Medulla oblongata (tissue), 1 donor: ENCODE measurements at regions not wholly inside any gene's neighbourhood (a gene's known extent, or its start where the extent isn't known, plus 50 kb on each side); places are given as distances from the start of the nearest gene placed in this dataset.

Experiments used
- DNase-seq: peaks from one replicate; pipeline ENCODE4 v3.0.0-alpha.2; 2015; ENCODE audit errors: extremely low spot score

DNA sequence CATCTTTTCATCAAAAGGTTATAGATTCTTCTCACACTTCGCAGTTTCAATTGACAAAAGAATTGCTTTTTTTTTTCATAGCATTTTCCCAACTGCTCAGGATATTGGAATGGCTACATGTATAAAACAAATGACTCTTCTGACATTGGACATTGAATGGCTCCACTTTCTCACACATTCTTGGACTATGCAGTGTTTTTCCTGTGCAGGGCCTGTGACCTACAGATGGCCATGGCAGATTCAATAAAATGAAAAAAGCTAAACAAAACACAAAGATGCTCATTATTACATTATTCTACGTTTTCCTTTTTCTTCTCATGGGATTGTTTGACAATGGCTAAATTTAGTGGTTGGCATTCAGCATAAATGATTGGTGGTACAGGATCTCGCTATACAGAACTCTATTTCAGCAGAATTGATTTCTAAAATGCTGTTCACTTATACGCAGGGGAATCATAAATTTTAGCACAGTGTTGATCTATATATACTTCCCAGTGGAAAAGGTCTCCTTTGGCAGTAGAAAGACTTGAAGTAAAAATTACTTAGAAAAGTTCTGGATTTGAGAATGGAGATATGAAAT, 115.6 kb upstream of the ADAMTS5 start:
- DNase-seq, result no peak

GRCh38 chr21:27079636-27080240, 112.8 kb upstream of the ADAMTS5 start:
- no peak for DNase-seq

DNA sequence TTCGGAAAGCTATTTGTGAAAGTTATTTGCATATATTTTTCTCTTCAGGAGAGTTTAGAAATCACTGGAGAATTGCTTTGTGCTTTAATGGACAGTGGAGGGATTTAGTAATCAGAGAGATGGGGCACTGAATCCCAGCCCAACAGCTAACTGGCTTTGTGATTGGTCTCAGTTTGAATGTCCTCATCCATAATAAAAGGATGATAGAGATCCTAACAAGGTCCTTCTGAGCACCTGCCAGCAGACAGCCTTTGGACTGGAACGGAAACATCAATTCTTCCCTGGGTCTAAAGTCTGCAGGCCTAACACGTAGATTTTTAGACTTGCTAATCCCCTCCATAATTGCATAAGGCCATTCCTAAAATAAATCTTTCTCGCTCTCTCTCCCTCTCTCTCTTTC, 112.0 kb upstream of the ADAMTS5 start:
- DNase-seq, result no peak

DNA sequence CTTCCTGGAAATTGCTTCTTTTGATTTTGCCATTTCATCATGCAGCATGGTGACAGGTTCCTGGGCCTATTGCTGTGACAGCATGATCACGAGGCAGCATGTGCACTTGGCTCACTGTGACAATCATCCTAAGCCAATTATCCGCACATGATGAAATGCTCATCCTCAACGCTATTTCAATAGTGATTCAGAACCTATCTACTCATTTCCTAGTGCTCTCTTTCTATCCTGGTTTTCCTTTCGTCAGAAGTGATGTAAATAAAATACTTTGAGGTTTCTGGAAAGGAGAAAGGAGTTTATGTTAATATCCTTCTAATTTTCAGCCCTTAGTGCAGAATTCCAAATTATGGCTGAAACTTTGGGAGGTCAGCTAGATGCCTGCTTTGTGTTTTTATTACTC, 110.6 kb upstream of the ADAMTS5 start:
- DNase-seq, result no peak

GRCh38 chr21:27076025-27076424, 109.1 kb upstream of the ADAMTS5 start:
- DNase-seq, result no peak

DNA sequence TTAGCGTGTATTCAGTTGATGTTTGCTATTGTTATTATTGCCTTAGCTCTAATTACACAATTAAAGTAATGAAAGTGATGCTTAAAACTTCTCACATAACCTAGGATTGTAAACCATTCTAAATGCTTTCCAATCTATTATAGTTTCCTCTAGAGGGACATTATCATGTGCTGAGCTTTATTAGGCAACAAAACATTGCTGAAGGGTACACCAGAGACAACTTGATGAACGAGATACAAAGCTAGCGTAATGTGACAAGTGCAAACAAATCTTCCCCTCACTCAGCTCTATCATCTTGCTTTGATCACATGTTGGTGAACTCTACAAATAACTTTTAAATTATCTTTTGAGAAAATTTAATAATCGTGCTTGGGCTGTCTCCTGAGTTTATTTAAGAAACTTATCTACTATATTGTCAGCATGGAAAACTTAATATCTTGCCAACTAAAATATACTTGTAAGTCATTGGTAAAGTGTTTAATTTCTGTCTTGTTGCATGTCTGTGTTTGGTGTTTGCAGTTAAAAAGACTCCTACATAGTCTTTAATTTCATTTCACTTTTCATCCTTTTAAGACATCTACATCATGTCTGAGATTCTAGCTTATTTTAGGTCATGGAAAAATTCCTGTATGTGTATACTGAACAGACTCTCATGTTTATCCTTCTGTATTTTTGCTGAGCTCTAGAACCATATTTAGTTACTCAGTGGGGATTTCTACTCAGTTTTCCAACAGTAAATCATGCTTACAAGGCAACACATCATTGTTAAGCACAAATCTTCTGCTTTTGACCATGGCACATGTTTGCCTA, 104.2 kb upstream of the ADAMTS5 start:
- no peak for DNase-seq

- no peak for DNase-seq
Observed at GRCh38 chr21:27068811-27069210, 101.9 kb upstream of the ADAMTS5 start.

GRCh38 chr21:27067226-27067625, 100.3 kb upstream of the ADAMTS5 start:
- DNase-seq, result no peak

GRCh38 chr21:27062443-27062842, 95.6 kb upstream of the ADAMTS5 start:
- no peak for DNase-seq

- DNase-seq, result no peak
Observed at GRCh38 chr21:27061770-27062169, 94.9 kb upstream of the ADAMTS5 start.

DNA sequence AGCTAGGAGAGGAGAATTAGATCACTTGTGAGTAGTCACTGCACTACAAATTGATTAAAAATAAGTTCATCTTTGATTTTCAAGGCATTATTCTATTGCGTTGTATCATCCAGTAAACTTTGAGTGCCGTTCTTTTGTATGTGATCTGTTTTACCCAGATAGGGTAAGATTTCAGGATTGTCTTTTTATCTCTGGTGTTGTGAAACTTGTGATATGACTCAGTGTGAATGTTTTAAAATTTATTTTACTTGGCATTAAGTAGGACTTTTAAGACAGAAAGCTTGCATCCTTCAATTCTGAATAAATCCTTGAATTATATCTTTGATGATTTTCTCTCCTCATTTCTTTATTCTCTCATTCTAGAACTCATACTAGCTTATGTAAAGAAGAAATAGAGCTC, 93.3 kb upstream of the ADAMTS5 start:
- DNase-seq, result no peak

- no peak for DNase-seq
Observed at GRCh38 chr21:27058673-27059605, 92.1 kb upstream of the ADAMTS5 start.

DNA sequence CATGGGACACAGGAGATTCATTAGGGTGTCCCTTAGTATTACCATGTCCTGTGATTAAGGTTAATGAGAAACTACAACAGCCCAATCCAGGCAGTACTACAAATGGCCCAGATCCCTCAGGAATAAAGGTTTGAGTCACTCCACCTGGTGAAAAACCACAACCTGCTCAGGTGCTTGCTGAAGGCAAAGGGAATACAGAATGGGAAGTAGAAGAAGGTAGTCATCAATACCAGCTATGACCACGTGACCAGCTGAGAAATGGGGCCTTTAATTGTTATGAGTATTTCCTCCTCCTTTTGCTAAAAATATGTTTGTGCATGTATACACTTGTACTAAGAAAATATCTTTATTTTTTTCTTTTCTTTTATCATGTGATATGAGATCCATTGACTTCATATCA, 91.1 kb upstream of the ADAMTS5 start:
- DNase-seq, result no peak

DNA sequence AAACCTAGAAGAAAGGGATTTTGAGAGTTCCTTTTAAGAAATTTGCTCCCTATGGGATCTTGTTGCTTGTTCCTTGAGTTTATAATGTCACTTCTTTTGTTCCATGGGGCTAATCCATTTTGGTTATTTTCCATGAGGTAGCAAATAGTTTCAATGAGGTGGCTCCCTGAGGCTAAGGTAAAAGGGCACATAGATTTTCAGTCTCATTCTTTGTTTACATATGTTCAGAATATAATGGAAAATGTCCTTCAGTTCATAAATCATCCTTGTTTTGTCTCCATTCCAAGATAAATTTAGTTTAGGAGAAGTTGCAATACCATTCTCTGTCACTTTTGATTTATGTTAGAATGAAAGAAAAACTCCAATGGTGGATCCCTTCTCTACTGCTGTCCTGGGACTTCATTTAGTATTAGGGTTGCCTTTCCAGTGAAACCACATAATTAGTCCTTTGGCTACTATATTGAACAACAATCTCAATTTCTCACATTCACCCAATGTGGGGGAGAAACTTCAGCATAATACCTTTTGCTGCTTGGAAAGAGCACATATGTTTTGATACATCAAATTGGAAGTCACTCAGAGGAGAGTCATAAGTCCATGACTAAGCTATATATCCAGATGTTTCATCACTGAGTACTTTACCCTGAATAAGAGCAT, 80.9 kb upstream of the ADAMTS5 start:
- no peak for DNase-seq

GRCh38 chr21:27047283-27047657, 80.4 kb upstream of the ADAMTS5 start:
- DNase-seq, result no peak

GRCh38 chr21:27045281-27045985, 78.5 kb upstream of the ADAMTS5 start:
- no peak for DNase-seq

- no peak for DNase-seq
Observed at GRCh38 chr21:27043377-27043776, 76.5 kb upstream of the ADAMTS5 start.

DNA sequence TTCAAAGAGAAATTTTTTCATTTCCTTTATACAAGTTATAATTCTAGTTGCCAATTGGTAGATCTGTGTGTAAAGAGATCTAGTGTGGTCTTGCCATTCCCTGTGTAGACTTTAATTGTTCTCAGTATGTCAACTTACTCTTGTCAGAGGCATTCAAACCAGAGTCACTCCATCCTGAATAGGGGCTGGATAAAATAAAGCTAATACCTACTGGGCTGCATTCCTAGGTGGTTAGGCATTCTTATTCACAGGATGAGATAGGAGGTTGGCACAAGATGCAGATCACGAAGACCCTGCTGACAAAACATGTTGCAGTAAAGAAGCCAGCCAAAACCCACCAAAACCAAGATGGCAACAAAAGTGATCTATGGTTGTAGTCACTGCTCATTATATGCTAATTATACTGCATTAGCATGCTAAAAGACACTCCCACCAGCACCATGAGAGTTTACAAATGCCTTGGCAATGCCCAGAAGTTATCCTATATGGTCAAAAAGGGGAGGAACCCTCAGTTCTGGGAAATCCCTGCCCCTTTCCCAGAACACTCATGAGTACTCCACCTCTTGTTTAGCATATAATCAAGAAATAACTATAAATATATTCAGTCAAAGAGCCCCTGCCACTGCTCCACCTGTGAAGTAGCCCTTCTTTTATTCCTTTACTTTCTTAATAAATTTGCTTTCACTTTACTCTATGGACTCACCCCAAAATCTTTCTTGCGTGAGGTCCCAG, 74.0 kb upstream of the ADAMTS5 start:
- no peak for DNase-seq

DNA sequence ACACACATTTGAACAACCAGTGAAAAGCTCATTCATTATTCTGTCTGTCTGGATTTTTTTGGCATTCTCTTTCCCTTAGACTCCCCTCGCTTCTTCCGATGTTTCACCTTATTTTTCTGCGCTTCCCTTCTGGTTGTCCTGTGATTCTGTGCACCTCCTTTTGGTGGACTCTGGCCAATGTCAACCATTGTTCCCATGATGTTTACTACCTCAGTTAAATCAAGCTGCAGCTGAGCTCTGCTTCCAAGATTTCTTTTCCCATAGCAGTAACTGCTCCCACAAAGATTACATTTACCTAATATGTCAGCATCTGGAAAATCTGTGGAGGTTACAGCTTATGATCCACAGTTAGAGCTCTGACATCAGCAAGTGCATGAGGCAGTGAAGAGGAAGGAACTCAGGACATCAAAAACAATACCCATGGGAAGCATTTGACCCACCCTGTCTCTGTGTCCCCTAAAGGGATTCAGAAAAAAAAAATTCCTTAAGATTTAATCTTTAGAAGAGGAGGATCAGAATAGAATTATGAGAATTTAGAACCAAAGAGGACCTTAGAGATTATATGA, 69.9 kb upstream of the ADAMTS5 start:
- DNase-seq, result no peak

- DNase-seq, result no peak
Observed at GRCh38 chr21:27035791-27036190, 68.9 kb upstream of the ADAMTS5 start.
